AG10803 (cell line): ENCODE measurements at regions not wholly inside any gene's neighbourhood (a gene's known extent, or its start where the extent isn't known, plus 50 kb on each side); places are given as distances from the start of the nearest gene placed in this dataset.

Experiments
- DNase-seq: peaks from one replicate; pipeline ENCODE4 v3.0.0; 2010; ENCODE audit warnings: low read depth
- H3K4me3 ChIP-seq: 2 replicates; pipeline ENCODE4 v1.5.1; 2011; ENCODE audit warnings: mild to moderate bottlenecking, low read length, control low read depth
- TF ChIP-seq, protein P1 (sequence below): conservative IDR thresholded peaks from 2 replicates; pipeline ENCODE4 v1.5.1; 2011; ENCODE audit warnings: mild to moderate bottlenecking, low read length, control low read depth, inconsistent platforms

DNA sequence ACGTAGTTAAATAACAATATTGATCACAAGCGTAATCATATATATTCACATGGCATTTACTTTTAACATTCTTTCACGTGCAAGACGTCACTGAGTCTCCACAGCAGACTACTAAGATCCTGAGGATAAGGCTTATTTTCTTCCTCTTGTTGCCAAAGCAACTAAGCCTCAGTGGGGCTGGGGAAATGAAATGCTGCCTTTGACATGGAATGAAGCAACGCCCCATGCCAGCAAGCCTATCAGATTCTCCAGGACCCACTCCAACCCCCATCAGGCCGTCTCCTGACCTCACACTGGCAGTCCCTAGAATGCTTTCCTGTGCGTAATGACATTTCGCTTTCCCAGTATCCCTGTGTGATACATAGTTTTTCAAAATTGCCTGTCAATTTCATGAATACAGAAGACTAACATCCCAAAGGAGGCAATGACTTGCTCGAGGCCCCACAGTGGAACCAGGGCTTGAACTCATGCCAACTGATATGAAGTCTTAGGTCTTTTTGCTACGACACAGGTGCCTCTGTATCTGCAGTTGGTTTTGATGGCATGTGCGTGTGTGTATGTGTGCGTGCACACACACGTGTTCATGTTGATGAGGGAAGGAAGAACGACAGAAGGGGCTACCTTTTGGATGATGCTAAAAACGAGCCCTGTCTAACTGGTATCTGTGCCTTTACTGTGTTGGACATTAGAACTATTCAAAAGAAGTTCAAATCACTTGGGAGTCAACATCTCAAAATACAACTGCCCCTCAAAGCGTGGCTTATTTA lies 239.1 kb downstream of the VRK1 start:
- no peak for DNase-seq
- TF ChIP-seq, protein P1, sequence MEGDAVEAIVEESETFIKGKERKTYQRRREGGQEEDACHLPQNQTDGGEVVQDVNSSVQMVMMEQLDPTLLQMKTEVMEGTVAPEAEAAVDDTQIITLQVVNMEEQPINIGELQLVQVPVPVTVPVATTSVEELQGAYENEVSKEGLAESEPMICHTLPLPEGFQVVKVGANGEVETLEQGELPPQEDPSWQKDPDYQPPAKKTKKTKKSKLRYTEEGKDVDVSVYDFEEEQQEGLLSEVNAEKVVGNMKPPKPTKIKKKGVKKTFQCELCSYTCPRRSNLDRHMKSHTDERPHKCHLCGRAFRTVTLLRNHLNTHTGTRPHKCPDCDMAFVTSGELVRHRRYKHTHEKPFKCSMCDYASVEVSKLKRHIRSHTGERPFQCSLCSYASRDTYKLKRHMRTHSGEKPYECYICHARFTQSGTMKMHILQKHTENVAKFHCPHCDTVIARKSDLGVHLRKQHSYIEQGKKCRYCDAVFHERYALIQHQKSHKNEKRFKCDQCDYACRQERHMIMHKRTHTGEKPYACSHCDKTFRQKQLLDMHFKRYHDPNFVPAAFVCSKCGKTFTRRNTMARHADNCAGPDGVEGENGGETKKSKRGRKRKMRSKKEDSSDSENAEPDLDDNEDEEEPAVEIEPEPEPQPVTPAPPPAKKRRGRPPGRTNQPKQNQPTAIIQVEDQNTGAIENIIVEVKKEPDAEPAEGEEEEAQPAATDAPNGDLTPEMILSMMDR, result no peak
- no peak overlapping the region for H3K4me3 ChIP-seq

DNA sequence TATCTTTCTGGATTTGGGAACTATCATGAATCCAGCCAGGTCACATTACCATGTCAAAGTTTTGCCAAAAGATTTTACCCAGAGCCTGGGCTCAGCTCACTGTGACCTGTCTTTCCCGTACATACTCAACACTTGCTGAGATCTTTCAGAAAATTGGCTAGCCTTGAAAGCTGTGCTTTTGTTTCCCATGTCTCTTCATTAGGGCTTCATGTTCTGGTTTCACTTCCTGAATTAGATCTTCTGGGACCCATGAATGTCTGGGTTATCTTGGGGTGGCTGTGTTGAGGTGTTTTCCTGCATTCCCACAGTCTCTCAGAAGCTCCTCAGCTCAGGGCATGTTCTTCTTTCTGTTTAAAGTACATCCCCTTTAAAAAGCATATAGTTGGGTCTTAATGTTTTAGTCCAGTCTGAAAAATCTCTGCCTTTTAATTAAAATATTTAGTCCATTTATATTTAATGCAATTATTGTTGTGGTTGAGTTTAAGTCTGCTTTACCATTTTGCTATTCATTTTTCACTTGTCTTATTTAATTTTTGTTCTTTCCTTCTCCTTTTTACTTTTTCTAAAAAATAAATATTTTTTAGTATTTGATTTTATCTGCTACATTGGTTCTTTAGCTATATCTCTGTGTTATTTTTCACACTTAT lies 242.7 kb downstream of the VRK1 start:
- TF ChIP-seq, protein P1, result no peak
- no peak overlapping the region for H3K4me3 ChIP-seq
- DNase-seq, result no peak

DNA sequence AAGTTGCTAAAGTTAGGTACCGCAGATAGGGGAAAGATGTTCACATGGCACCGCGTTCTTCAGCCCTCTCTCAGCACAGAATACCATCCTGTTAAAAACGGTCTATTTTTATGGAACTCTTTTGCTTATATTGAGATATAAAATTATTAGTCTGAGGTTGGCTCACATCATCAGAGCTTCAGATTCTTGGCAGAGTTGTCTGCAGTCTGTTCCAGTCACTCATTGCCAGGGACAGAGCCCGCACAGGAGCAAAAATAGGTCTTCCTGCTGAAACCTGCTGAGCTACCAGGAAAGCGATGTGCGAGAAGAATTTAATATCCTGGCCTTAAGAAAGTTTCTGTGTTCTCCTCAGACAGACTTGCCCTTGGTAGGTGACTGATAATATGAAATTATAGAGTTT lies 249.8 kb downstream of the VRK1 start:
- H3K4me3 ChIP-seq, result no peak overlapping the region
- TF ChIP-seq, protein P1, result no peak

DNA sequence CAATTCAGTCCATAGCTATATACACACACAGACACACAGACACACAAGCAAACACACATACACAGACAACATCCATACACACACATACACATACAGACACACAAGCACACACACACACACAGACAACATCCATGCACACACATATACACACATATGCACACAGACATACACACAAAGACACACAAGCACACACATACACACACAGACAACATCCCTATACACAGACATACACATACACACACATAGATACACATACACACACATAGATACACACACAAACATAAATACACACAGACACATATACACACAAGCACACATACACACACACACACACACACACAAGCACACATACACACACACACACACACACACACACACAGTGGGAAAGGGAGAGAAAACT lies 254.8 kb downstream of the VRK1 start:
- TF ChIP-seq, protein P1, result no peak
- no peak overlapping the region for H3K4me3 ChIP-seq
- no peak for DNase-seq

More for the DNA sequence above, 249.8 kb downstream of the VRK1 start:
- DNase-seq, result no peak

DNA sequence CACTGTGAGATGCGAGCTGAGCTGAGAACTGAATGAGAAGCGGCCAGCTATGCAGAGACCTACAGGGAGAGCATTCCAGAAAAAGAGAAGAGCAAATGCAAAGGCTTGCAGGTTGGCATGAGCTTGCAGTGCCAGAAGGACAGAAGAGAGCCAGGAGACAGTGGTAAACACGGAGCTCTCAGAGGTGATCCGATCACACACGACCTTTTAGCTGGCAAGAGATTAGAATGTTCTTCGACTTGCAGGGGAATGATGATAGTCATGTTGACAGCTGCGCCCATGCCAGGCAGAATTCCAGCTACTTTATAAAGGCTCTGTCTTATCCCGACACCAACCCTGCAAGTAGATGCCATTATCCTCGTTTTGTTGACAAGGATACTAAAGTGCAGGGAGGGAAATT lies 256.8 kb downstream of the VRK1 start:
- H3K4me3 ChIP-seq, result no peak overlapping the region
- no peak for DNase-seq
- TF ChIP-seq, protein P1, result no peak

DNA sequence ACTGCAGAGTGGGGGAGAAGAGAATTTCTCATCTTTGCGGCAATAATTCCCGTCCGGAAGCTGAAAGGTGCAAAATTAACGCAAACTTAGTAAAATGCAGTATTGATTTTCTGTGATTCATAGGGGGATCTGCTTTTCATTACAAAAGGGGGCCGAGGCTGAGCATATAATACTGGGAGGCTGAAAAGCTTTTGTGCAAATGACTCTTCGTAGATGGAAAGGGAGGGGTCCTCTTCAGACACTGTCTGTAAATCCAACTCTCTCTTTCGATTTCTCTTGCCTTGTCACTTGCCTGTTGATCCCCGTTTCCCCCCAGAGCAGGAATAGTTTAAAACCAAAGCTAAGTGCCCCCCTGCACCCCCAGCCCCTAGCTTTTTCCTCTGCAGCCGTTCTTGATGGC lies 258.2 kb downstream of the VRK1 start:
- TF ChIP-seq, protein P1, result no peak
- DNase-seq, result no peak
- no peak overlapping the region for H3K4me3 ChIP-seq

DNA sequence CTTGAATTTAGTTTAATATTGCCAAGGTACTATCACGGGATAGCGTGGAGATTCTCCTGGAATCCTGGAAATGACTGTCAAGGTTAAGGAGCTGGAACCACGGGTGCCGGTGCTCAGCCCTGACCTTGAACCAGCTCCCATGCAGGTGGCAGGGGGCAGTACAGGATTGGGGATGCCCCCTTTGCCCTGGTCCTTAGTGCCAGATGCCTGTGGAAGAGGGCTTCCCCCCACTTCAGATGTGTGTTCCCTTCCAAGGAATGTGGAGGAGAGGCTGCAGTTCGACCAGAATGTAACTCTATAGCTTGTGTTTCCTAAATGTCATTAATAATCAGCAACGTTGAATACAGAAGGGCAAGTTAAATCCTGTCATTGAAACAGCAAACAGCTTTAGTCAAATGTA lies 258.9 kb downstream of the VRK1 start:
- TF ChIP-seq, protein P1, result no peak
- no peak overlapping the region for H3K4me3 ChIP-seq
- no peak for DNase-seq
